GM19397 (cell line): ENCODE measurements at regions not wholly inside any gene's neighbourhood (a gene's known extent, or its start where the extent isn't known, plus 50 kb on each side); places are given as distances from the start of the nearest gene placed in this dataset.

Experiments
- ATAC-seq: cut with Tn5 transposase; IDR thresholded peaks from one replicate; pipeline ENCODE4 v1.9.1; 2021; ENCODE audit warnings: mild to moderate bottlenecking, moderate library complexity; ENCODE audit not compliant: unreplicated experiment

DNA sequence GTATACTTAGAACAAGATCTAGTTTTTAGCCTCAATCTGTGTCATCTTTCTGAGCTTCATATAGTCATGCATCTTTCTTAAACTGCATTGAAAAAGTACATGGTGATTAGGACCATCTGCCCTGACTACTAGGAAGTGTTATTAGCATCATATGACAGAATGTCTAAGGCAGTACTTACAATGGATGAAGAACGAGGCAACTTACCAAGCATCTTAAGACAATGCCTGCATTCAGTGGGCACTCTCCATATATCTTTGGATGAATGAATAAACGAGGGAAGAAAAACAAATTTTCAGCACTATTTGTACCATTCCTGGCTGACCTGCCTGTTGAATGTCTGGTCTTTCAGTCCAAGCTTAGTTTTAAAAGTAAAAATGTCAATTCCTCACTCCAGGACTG, 185.4 kb upstream of the EPHA3 start:
- ATAC-seq: no peak

DNA sequence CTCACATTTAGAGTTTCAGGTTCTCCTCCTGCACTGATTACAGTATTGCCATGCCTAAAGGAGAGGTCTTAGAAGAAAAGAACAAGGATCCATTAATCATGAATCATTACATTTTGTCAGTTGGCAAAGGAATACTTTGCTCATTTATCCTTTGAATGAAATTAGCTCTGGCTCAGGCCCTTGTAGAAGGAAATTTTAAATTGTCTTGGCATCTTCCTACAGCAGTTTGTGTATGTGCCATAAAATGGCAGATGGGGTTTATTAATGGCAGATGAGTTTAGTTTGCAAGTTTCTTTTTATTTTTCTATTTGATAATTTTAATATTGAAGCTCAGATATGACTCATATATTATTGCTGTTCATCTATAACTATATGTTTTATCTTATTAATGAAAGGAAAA, 181.2 kb upstream of the EPHA3 start:
- no peak for ATAC-seq

DNA sequence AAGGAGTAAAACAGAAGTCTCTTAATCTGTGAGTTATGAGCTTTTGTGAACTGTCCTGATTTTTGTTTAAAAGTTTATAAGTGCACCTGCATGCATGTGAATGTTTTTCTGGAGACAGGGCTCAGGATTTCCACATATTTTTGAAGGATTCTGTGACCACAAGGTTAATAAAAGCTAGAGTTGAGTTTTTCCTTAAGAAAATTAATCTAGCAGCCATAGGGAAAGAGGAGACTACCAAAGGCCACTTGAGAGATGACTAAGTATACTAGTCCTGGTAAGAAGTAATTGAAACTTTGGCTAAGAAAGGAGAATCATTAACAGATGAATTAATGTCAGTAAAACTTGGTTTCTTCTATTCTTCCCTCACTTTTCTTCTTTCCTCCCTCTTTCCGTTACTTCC, 176.8 kb upstream of the EPHA3 start:
- no peak for ATAC-seq

GRCh38 chr3:88936831-88937230, 170.6 kb upstream of the EPHA3 start:
- no peak for ATAC-seq

- ATAC-seq: no peak
Observed at GRCh38 chr3:88940296-88940695, 167.1 kb upstream of the EPHA3 start.

DNA sequence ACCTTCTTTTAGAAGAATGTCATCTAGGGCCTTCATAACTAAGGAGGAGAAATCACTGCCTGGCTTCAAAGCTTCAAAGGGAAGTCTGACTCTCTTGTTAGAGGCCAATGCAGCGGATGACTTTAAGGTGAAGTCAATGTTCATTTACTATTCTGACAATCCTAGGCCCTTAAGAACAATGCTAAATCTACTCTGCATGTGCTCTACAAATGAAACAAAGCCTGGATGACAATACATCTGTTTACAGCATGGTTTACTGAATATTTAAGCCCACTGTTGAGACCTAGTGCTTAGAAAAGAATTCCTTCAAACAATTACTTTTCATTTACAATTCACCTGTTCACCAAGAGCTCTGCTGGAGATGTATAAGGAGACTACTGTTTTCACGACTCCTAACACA, 160.4 kb upstream of the EPHA3 start:
- no peak for ATAC-seq

DNA sequence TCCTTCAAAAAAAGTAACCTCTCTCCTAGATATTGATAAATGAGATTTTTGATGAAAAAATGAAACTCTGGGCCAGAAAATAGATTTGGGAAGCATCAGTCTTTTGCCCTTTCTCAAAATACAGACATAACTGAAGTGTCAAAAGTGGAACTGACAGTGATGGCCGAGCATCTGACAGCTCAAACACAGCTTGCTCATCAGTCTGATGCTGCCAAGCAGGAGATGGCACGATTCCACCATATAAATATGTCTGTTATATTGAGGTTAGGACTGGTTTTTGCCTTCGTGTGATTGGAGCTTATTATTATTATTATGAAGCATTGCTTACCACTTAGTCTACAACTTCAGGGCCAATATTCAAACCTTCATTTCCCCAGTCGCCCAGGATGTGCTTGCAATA, 152.6 kb upstream of the EPHA3 start:
- ATAC-seq: no peak

DNA sequence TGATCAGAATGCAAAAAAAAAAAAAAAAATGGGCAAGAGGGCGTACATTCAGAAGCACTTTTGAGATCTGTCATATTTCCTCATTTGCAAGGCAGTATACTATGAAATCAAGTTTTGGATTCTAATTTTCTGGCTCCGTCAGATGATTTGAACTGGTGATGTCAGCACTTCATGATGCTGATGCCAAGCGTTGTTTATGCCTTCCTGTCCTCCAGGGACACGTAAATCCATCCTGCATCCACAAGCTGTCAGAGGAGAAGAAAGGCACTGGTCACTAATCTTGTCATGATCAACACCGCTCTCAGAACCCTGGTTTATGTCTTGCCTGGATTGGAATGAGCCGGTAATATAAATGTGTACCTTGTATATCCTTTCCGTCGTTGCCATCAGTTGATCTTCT, 152.1 kb upstream of the EPHA3 start:
- no peak for ATAC-seq

- no peak for ATAC-seq
Observed at GRCh38 chr3:88957711-88958439, 149.5 kb upstream of the EPHA3 start.

DNA sequence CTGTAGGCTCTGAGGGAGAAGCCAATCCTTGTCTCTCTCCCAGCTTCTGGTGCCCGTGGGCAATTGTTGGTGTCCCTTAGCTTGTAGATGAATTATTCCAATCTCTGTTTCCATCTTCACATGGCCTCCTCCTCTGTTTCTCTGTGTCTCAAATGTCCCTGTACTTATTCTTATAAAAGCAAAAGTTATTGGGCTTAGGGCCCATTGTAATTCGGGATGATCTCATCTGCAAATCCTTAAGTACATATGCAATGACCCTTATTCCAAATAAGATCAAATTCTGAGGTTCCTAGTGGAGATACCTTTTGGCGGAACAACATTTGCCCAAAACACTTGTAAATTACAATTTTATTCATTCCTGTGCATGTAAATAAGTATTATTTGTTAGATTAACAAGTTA, 147.4 kb upstream of the EPHA3 start:
- no peak for ATAC-seq

DNA sequence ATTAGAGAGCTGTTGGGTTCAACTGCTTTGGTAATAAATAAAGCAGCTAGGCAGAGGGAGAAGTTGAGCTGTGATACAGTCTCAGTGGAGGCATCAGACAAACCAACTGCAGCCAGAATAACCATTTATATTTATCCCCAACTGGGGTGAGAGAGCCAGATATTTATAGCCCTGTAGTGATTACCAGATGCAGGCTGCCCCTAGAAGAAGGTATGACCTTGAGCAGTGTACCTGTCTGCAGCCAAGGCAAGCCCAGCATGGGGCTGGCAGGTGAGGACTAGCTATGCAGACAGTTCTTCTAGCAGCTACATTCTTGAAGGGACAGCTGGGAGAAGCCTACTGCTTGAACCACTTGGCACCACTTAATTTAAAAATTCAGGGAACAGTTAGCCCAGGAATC, 144.4 kb upstream of the EPHA3 start:
- no peak for ATAC-seq

GRCh38 chr3:88979760-88980159, 127.7 kb upstream of the EPHA3 start:
- ATAC-seq: no peak

DNA sequence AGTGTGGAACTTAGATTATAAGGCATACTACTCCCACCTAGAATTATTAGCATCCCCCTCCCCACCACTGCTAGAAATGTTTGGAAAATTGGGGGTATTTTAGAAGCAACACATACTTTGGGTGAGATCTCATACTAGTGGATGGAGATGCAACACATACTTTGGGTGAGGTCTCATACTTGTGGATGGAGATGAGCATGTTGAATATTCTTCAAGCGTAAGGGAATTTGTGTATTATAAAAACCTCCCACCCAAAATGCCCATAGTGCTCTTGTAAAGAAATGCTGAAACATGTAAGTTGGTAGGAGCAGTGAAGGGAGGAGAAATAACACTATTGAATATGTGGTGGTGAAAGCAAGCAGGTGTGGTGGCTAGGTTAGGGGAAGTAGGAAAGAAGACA, 124.0 kb upstream of the EPHA3 start:
- ATAC-seq: no peak

DNA sequence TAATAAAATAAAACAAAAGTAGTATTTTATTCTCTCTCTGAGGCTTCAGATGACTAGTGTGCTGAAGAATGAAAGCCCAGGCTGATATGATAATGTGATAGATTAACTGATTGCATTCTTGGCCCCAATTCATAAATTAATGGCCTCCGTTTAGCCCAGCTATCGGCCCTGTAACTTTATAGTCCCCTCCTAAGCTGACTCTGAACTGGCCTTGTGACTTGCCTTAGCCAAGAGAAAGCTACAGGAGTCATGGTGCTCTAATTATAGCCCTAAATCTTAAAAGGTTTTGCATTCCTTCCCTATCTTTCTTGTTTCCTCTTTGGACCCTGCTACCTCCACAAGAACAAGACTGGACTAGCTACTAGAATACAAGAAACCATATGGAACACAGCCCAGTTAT, 123.2 kb upstream of the EPHA3 start:
- no peak for ATAC-seq

GRCh38 chr3:88984832-88985231, 122.6 kb upstream of the EPHA3 start:
- no peak for ATAC-seq

DNA sequence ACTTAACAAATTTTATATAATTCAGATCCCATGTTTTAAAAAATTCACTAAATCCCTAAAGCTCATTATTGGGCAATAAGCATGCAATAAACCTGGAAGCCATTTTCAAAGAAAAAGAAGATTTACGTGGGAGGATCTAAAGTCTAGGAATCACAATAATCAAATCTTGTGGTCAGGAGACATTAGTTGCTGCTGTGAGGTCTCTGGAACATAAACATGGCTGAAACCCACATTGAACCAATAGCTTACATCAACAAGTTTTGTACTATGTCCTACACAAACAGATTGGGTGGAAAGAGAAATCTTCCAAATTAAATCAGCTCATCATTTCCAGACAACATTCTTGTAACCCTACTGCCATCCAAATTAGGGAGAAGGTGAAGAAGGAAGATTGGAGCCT, 121.9 kb upstream of the EPHA3 start:
- no peak for ATAC-seq

- no peak for ATAC-seq
Observed at GRCh38 chr3:88986834-88987233, 120.6 kb upstream of the EPHA3 start.

DNA sequence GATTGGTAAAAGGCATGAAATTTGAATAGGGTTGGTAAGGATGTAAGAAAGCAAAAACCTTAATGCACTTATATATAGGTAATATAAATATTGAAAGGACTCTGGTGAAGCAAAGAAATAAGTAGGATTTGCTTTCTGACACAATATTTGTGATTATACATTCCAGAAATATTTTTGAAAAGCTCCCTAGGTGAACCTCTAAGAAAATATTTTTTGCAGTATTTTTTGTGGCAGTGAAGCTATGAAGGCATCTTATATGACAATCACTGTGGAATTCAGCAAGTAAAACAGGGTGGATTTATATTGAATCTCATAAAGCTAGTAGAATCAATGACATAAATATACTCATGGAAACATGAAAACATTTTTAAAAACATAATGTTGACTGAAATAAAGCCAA, 119.6 kb upstream of the EPHA3 start:
- no peak for ATAC-seq

- ATAC-seq: no peak
Observed at GRCh38 chr3:88988906-88989305, 118.5 kb upstream of the EPHA3 start.

- ATAC-seq: no peak
Observed at GRCh38 chr3:88991496-88991895, 115.9 kb upstream of the EPHA3 start.

GRCh38 chr3:88996691-88997090, 110.7 kb upstream of the EPHA3 start:
- no peak for ATAC-seq

DNA sequence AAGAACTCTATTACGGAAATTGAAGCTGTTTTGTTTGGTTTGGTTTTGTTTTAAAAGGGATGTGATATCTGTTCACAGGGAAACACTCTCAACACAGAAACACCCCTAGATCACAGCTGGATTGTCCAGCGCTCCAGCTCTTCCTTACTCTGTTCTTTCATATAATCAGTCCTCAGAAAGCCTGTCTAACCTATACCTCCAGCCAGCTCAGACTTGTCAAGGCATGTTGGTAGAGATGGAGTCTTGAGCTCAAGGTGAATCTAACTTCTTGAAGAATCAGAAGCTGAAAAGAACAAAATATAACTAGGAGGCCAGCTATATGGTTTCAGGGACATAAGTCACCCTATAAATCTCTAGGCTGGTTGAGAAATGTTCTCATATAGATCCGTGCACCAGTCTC, 110.2 kb upstream of the EPHA3 start:
- ATAC-seq: no peak

- ATAC-seq: no peak
Observed at GRCh38 chr3:89000886-89001285, 106.5 kb upstream of the EPHA3 start.
